NCI-H69 (cell line): ENCODE measurements at regions not wholly inside any gene's neighbourhood (a gene's known extent, or its start where the extent isn't known, plus 50 kb on each side); places are given as distances from the start of the nearest gene placed in this dataset.

ENCODE experiments used
- DNase-seq: peaks from one replicate; lab custom pipeline; 2025; lab: John Stamatoyannopoulos, UW

DNA sequence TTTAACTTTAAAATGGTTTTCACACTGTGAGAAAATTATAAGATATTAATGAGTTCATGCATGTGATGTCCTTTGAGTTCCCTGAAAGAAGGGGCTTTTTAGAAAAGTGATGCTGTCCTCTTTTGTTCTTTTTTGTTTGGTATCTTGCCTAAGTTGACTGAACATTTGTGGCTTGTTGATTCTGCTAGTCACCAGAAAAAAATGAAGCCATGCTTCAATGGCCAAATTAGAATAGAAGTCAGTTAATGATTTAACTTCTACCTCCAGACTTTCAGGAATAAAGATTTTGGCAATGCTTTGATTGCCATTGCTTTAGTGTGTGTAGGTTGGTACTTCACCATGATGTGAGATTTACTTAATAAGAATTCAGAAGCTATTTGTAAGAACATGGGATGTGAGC, 260.6 kb upstream of the NECTIN3 start:
- DNase-seq, result no peak

DNA sequence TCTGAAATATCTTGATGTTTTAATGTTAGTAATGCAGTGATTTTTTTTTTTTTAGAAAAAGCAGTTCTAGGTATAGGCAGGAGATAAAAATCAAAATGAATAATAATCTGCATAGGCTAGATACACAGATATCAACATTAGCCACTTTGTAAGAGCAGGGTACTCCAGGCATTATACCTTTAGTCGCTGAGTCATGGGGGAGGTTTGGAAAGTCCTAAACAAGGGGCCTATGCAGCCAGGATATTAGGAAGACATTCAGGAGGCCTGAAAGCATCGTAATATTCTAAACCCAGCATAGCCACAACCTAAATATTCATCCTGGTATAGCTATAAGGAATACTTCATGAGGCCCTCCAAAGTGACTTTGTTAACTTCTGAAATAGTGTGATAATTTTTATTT, 258.1 kb upstream of the NECTIN3 start:
- DNase-seq, result no peak

DNA sequence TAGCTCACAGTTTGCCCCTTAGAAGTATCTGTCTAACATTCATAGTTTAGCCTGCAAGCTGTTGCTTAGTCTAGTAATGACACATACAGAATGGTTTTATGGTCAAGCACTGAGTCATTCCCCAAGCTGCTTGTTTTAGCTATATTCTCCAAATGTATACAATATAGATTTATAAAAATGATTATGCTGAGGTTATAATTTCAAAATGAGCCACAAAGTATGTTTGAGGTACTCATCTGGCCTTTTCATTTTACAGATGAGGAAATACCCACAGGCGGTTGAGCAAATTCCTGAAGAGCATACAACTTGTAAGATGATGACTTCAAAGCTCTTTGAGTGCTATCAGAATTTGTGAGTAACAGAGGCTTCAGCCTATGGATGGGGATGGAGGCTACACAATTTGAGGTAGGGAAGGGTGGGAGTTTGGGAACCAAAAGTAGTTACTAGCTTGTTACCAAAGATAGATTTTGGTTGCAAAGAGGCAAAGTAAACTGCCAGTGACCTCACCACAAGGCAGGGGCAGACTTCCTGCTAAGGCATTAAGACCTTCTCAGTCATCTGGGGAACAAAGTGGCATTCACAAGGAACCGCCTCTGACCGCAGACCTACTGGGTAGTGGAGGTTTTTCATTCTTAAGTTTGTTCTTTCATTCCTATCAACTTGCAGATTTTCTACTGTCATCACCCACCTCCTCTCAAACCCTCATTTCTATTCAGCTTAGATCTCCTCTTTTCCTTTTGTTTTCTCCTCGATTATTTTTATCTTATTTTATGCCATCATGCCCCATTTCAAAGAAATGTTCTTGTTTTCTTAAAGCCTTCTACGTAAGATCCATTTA, 257.2 kb upstream of the NECTIN3 start:
- no peak for DNase-seq

DNA sequence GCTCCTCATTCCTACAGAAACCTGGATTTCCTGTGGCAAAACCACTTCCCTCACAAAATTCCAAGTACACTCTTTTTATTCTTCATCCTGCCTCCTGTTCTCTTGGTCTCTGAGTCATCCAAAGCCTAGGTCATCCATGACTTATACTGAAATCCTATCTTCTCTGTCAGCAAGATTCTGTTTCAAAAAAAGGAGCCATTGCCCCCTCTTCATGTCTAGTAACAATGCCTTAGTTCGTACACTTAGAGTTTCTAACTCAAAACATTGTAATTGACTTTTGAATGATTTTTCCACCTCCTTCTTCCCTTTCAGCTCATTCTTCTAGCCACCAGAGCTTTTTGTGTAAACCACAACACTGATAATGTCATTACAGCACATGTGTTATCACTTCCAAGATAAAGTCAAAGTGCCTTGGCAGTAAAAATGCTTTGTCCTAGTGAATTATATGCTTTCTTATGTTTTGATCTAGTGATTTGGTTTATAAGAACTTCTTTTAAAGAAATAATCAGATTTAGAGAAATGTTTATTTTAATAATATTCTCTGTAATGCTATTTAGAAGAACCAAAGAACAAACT, 256.5 kb upstream of the NECTIN3 start:
- no peak for DNase-seq

DNA sequence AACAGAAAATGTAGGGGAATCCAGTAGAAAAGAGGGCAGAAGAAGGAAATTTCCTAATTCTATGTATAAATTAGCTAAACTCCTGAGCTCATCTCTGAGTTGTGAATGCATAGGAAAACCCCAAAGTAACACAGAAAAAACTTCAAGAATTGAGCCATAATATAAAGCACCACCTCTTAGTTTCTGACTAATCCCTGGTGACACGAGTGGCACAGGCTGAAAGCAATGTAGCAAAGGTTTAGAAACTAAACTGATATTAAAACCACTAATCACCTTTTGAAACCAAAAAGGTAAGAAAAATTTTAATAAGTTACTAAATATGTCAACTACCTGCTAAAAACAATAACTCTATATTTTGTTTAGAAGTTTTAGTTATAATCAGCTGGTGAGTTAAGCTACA, 255.6 kb upstream of the NECTIN3 start:
- DNase-seq, result no peak

DNA sequence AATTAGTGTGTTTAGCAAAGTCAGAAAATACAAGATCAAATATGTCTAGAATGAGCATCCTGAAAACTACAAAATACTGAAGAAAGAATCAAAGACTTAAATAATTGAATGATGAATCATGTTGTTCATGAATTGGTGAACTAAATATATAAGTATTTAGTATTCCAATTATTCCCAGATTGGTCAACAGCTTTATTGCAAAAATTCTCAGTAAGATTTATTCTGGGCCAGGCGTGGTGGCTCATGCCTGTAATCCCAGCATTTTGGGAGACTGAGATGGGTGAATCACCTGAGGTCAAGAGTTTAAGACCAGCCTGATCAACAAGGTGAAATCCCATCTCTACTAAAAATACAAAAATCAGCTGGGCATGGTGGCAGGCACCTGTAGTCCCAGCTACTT, 250.0 kb upstream of the NECTIN3 start:
- no peak for DNase-seq

DNA sequence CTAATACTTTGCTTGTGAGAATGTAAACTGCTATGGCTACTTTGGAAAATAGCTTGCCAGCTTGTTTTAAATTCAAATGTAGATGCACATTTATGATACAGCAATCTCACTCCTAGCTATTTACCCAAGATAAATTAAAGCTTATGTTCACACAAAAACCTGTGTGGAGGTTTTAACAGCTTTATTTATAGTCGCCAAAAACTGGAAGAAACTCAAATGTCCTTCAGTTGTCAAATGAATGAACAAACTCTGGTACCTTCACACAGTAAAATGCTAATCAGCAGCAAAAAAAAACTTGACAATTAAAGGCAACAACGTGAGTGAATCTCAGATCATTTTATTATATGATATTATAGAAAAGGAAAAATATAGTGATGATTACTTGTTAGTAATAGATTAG, 248.6 kb upstream of the NECTIN3 start:
- DNase-seq, result no peak

DNA sequence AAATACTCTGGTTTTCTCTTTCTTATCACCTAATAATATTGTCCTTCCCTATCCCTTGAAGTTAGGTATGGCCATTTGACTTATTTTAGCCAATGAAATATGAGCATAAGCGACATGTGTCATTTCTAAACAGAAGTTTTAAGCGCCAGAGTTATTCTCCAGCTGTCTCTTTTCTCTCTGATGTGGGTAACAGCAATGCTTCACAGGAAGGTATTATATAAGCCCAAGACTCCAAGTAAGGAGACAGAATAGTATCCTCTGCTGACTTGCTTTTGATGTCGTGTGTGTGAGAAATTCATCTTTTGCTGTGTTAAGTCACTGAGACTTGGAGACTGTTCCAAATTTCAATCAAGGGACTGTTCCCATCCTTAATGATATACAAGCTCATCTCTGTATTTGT, 224.6 kb upstream of the NECTIN3 start:
- DNase-seq, result no peak

DNA sequence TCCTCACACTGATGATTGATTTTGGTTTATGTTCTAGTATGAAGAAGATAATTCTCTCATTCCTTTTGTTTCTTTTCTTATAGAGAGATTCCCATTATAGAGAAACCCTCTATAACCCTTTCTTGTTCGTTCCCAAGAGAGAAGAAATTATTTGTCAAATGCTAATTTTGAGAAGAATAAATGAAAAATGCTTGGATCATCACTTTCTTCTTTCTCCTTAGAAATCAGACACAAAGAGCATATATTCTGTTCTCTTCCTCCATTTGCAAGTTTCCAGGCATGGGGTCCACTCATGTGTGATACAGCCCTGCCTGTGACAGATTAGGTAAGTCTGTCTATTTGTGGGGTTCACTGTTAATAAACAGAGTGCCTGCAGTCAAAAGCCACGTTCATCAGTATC, 222.6 kb upstream of the NECTIN3 start:
- DNase-seq, result no peak

DNA sequence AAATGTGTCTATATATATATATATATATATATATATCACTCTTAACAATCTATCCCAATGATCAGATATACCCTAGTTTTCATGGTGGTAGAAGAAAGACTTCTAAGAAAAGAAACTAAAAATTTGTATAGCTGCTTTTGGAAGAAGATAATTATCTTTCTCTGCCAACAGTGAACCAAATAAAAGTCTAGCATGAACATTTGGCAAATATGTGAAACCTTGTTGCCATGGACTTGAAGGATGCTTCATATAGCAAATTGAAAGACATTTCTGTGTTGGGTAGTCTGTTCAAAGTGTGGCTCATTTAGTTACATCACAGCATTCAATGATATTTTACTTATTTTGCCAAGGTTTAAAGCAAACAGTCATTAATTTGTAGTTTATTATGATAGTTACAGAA, 219.9 kb upstream of the NECTIN3 start:
- no peak for DNase-seq

DNA sequence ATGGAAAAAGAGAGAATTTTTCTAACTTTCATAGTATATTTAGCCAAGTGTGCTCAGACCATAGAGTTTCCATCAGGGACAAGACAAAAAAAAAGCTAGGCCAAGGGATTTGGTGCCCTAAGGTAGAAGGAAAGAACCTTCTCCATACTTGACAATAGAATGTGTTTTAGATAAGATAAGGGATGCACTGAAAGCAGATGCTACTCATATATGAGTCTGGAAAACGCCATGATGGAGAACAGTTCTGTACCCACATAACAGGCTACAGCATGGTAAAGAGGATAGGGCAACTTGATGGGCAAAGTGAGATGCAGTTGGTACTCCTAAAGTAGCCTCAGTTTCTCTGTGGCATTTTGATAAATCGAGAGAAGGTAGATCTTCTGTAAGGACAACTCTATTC, 216.4 kb upstream of the NECTIN3 start:
- DNase-seq, result no peak

DNA sequence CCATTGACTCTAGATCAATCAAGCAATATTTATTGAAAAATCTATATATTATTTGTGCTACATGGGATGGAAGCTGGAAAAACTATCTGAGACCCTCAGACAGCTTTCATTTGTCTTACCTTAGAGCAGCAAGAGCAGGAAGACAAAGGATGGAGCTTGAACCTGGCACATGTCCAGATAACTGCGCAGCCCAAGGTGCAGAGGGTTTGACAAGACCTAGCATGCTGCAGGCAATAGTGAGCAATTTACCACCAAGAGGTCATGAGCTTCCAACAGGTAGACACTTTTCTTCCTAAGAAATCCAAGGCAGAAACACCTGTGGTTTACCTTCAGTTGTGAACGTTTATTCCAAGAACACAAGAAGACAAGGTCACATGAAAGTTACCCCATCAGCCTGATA, 214.7 kb upstream of the NECTIN3 start:
- DNase-seq, result peak; percentile 15

DNA sequence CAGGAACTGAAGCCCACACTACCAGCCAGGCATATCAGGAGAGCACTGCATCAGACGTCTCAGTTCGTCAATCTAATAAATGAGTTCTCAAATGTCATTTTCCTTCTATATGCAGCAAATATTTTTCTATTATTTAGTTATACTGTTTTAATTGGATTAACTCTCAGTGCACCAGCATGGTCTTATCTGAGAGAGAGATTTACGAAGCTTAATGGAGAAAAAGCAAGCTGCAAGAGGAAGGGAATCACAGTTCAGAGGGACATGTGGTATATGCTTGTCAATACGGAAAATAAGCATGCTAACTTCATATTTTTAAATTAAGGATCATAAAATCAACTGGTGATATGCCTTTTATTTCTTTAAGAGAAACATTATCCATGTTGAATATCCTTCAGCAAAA, 213.1 kb upstream of the NECTIN3 start:
- DNase-seq, result no peak

DNA sequence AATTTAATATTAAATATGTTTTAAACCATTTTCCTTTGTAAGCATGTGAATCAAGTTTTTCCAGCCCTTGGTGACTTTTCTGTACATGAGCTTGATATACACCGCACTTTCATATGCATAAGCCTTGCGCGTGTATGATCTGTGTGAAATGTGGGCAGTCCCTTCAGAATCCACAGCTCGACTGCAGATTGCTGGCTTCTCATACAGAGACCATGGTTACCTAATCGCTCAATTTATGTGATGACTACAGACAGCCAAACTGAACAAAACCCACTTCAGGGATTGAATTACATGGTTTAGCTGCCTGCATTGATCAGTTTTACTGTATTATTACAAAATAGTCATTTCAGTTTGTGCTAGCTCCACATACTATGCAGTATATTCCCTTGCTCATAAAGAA, 212.3 kb upstream of the NECTIN3 start:
- peak; percentile 54 for DNase-seq

DNA sequence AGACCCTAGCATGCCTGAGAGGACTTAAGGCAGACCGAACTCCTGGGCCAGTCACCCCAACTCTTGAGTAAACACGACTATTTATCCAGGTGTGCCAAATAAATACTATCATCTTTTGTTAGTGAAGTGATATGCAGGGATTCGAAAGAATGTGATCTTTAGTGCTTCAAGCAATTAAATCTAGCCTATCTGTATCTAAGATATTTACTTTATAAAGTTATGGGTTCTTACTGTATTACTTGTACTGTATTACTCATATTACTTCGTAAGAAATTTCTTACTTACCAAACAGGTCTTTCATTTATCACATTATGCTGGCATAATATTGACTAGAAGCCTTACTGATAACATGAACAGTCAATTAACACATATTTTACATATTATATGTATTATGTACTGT, 211.6 kb upstream of the NECTIN3 start:
- peak; percentile 18 for DNase-seq

DNA sequence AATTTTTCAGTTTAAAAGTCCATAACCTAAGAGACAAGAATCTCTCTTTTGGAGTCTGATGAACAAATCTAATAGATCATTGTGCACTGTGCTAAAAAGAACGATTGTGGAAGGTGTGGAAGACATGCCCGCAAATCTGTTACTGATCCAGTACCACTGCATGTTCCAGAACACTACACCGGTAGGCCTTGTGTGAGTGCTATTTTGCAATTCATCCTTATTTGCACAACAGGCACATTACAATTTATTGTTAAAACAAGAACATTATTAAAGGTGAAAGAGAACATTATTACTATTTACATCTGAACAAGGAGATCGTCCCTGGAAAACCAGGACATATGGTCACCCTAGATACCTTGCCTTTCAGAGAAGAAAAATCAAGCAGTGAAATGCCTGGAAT, 205.7 kb upstream of the NECTIN3 start:
- DNase-seq, result no peak

DNA sequence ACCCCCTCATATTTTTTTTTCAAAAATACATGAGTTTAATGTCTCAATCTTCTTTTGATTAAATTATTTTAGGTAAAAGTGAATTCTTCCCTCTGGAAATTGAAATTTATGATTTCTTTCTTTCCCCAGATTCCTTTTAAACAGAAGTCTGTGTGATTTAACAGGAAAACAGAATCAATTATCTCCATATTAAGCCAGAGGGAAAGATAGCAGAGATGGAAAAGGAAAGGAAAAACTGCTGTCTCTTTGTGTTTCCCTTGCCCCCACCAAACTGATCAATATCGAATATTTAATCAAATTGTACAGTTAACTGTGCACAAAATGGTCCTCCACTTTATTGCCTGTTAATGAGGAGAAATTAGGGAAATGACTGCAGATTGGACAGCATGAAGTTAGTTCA, 203.5 kb upstream of the NECTIN3 start:
- DNase-seq, result no peak

DNA sequence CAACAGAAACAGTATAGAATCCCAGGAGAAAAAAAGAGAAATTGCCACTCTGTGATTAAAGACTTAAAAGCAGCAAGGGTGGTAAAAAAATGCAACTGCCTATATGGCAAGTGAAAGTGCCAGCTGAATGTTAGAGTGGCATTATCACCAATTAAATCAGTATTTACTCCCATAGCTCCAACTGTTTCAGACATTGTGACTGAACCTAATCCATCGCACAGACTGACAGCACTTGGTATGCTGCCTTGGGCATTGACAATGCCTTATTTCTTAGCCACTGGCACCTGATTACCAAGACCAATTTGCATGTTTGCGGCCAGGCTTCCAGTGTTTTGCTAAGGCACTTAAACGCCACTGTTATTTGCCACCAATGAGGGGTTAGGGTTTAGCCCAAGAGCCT, 201.9 kb upstream of the NECTIN3 start:
- peak; percentile 9 for DNase-seq

DNA sequence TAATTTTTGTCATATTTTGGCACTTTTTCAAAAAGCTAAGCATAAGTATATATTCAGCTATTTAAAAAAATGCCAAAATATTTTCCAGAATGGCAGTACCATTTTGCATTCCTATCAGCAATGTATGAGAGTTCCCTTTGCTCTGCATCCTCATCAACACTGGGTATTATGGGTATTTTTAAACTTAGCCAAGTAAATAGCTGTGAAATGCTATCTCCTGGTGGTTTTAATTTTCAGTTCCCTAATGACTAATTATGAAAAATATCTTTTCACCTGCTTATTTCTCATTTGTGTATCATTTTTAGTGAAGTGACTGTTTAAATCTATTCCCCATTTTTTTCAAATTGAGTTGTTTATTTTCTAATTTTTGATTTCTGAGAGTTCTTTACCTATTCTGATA, 199.7 kb upstream of the NECTIN3 start:
- DNase-seq, result no peak

DNA sequence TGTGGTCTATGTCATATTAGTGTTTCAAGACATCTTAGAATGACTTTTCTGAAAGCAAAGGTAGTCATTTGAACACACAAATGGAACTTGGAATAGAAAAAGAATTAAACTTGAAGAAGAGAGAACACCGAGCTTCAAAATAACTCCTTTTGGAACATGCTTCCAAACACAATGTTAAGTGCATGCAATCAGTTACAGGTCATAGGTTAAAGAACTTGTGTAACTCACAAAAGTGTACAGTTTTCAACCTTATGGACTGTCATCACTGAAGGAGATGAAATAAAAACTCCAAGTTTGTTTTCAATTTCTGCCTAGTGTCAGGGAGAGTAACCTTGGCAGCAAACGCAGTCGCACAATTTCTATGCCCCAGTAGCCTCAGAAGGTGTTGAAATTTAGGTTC, 192.9 kb upstream of the NECTIN3 start:
- DNase-seq, result no peak

DNA sequence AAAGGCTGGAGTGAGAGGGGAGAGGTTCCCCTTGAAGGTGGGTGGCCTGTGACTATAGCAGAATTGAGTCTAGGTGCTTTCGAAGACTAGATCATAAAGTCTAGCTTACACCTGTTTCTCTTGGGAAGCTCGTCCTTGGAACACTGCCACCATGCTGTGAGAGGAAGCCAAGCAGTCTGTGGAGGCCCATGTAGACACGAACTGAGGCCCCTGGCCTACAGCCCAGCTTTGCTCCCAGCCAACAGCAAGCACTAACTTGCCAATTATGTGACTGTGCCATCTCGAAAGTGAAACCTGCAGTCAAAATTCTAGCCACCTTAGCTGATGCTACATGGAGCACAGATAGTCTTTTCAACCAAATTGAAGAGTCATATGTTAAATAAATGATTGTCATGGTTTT, 190.5 kb upstream of the NECTIN3 start:
- DNase-seq, result peak; percentile 81

DNA sequence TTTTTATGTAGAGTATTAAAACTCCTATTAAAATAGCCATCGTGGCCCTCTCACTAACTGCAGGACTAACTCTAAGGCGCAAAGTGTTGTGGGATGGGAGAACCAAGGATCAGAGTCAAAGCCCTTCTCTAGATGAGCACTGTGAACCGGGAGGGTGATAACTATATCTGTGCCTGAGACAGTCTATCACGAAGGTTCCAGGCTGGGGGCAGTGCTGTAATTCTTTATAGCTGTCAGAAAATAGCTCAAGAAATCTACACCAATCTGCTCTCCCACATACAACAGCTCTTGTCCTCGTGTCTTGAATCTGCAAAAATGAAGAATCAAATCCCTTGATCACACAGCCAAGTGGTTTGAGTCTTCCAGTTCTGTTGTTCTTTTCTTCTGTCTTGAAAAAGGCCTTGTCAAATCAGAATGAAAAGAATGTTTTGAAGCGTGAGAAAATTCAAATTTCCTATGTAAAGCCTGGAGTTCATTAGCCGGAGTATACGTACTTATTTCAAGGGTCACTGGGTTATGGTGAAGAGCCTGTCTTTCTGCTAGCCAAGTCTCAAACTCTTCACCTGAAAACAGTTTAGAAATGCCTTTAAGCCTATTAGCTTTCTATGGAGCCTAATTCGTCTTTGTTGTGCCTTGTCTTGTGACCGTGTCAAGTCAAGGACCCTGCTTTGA, 185.3 kb upstream of the NECTIN3 start:
- DNase-seq, result peak; percentile 17

DNA sequence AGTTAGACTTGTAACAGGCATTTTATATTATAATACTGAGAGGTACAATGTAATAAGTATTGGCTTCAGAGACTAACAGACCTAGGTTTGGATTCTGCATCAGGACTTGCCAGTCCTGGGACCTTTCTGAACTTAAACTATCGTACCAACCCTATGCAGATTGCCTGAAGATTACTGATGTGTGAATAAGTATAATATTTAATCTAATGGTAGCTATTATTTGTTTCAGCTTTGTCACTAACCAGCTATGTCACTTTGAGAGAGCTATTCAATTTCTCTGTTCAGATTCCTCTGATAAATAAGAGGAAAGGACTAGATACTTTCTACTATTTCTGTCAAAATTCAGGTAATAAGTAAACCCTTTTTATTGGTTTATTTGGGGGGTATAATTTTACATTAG, 184.4 kb upstream of the NECTIN3 start:
- DNase-seq, result no peak
